Renal cortex interstitium (tissue), 11 donors: ENCODE measurements at regions not wholly inside any gene's neighbourhood (a gene's known extent, or its start where the extent isn't known, plus 50 kb on each side); places are given as distances from the start of the nearest gene placed in this dataset.

Source experiments
- DNase-seq, 11 donors: peaks; one replicate each; pipeline ENCODE4 v3.0.0-alpha.2; 2013; ENCODE audit warnings: low read depth in 9 of 11, low spot score in 4 of 11; ENCODE audit errors: extremely low read depth in 1 of 11

GRCh38 chr7:25970911-25971310, 181.1 kb upstream of the NFE2L3 start:
- DNase-seq, result no peak

DNA sequence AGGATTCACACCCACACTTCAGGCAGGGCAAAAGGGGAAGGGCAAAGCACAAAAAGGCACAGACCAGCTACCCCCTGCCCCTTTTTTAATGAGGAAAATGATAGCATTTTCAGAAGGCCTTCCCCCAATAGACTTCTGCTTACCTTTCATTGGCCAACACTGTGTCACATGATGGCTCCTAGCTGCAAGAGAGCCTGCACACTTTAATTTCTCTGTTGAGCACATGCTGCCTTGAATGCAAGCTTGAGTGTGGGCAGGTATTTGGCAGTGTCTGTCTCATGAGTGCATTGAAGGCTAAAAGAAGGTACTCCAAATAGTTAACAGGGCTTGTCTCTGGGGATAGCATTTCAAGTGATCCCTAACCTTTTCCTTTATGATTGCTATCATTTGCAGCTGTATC, 175.4 kb upstream of the NFE2L3 start:
- no peak for DNase-seq

GRCh38 chr7:25978466-25978865, 173.5 kb upstream of the NFE2L3 start:
- no peak for DNase-seq

DNA sequence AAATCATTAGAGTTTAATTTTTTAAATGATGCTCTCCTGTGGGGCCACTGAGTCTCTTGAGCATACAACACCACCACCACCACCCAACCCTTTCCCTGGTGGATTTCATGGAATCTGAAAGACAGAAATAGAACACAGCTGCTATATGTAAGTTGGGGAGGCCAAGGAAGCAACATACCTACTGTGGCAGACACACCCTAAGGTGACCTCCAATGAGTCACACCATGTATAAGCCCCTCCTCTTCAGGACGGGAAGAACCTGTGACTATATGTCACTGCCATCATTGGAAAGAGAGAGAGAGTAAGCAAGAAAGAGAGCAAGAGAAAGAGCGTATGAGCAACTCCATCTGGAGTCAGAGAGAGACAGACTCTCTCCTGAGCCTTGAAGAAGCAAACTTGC, 172.4 kb upstream of the NFE2L3 start:
- DNase-seq, result no peak

- no peak for DNase-seq
These were observed 169.3 kb upstream of the NFE2L3 start for GRCh38 chr7:25982684-25983083.

GRCh38 chr7:25985196-25985595, 166.8 kb upstream of the NFE2L3 start:
- DNase-seq, result no peak

DNA sequence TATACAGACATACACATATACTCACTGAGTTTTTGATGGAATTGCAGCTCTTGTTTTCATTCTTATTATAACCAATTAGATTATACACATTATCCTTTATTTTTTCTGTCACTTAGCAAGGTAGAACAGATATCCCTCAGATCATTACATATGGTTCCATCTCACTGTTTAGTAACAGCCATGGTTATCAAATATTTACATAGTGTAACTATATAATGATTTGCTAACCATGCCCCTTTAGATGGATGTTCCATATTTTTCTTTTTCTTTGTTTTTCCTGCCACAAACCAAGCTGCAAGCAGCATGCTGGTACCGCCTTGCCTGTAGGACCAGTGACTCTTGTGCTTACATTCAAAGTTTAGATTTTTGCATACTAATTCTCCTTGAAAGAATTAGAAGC, 163.4 kb upstream of the NFE2L3 start:
- no peak for DNase-seq

DNA sequence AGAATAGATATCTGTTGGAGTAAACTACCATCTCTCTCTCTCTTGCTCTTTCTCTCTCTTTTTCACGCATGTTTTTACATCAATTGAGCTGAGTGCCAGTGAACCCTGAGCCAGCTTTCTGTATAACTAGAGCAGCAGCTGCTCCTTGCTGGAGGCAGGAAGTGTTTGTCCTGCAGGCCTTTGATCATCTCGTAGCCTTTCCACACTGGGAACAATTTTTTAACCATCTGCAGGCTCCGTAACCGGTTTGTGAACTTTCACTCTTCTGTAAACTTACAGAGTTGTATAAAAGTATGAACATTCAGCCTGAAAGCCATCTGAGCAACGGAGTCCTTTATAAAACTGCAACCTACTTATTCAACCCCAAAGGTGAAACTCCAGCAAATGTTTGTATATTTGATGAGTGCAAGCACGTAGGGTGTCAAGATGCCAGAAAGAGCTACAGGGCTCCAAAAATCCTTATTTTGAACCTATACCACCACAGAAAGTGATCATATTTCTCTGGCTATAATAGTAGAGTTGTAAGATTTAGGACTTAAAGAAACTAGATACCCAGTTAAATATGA, 162.8 kb upstream of the NFE2L3 start:
- DNase-seq, result peak in 5 of 11 donors; percentile 2 to 28 (median 22)

DNA sequence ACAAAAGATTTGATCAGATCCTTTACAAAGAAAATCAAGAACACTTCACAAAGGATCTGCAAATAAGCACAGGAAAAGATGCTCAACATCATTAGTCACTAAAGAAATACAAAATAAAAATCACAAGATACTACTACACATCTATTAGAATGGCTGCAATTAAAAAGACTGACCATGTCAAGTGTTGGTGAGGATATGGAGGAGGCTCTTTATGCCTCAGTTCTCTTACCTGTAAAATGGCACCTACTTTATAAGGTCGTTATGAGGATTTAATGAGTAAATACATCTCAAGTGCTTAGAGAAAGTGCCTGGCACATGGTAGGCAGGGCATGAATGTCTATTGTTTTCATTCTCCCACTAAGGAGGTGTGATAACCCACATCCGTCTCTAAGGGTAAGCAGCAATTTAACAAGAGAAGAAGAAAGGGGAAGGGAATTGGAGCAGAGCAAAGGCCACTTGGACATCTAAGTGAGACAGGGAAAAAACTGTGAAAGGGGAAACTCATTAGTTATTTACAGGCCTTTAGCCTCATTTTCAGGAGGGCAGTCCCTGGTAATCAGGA, 157.5 kb upstream of the NFE2L3 start:
- DNase-seq, result no peak

DNA sequence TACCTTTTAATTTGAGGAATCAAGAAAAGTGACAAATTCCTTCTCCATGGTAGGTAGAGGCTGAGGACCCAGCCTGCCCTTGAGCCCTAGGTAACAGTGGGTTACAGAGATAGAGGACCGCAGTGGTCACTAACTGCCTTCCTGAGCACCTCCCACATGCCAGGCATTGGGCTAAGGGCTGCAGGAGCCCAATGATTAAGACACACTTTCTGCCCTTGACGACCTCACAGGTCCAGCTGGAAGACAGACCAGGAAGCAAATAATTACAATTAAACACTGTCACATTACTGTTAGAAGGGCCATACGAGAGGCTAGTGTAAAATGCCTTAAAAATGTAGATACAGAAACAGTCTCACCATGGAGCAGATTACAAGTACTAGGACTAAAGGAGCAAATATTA, 156.8 kb upstream of the NFE2L3 start:
- no peak for DNase-seq

DNA sequence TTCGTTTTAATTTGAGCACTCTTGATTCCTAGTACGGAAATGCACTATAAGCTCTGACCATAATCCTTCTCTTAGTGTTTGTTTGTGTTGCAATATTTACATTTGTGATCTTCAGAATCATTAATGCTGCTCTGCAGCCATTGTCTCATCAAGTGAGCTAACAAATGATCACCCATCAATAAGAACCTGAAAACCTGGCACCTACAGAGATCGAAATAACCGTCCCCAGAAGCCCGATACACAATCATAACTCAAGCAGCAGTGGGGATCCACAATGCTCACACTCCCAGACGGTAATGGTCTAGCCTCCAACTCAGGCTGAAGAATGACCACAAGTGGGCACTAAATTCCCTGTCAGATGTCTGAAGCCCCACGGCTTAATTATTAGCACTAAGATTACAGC, 156.0 kb upstream of the NFE2L3 start:
- DNase-seq, result no peak

- DNase-seq, result no peak
These were observed 153.5 kb upstream of the NFE2L3 start for GRCh38 chr7:25998499-25998898.

GRCh38 chr7:26000841-26001240, 151.2 kb upstream of the NFE2L3 start:
- no peak for DNase-seq

DNA sequence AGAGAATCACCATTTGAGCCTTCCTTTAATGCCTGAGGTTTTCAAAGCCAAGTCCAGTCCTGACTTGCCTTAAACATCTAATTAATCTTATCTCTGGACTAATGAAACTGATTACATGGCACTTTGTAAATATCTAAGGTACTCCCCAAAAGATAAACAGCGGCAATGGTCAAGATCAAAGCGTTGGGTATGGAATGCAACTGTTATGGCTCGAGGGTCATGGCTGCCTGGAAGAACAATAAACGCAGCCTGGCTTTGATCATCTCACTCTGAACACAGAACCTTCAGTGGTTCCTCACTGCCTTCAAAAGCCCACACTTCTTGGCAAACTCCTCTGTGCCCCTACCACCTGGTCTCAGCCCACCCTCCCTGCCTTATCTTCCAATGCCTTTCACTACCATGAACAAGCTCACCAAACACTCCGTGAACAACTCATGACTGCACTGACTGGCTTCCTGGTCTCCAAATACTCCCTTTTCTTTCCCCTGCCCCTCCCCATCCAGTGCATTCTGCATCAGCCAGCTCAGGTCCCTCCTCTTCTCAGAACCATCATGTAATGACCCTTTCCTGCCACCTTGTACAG, 150.2 kb upstream of the NFE2L3 start:
- no peak for DNase-seq

DNA sequence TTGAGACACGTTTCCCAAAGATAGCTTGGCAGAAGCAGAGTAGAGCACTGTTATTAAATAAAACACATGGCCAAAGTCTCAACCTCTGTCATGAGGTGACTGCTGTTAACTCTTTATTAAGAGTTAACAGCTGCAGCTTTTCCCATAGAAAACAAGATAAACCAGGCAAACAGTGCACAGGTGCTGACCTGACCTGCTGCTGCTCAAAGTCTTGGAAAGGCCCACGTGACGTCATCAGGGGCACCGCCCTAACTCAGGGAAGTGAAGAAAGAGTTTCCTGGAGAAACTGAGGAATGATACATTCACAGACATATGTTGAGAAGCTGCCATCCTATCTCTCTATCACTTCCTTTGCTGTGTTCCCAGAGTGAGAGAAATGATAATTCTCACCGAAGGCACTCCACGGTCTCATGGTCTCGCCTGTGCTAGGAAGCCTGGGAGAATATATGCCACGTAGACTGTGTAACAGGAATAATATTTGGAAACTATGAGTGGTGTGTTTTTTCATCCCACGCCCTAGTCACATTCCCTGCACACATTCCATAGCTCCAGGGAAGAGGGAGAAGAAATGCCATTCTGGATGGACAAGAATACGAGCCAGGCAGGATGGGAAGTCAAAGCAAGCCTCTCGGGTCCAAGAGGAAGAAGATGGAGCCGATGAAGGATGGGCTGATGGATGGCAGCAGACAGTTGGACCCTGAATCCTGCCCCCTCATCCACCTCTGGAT, 146.2 kb upstream of the NFE2L3 start:
- no peak for DNase-seq

- DNase-seq, result no peak
These were observed 145.6 kb upstream of the NFE2L3 start for GRCh38 chr7:26006426-26006825.

DNA sequence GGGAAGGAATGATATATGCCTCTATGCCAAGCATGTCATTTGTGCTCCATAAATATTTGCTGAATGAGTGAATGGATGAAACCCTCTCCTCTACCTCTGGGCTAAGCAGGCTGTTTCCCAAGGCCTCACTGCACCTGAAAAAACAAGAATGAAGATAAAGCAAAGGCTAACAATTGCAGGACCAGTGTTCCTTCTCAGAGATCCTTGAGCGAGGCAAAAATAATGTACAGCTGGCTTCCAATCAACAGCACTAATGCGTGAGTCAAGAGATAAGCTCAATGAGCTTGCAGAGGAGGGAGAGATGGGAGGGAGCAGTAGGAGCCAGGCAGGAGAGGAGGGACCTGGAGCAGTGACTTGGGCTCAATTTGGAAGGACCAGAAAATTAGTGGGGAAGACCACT, 144.5 kb upstream of the NFE2L3 start:
- DNase-seq, result no peak

- DNase-seq, result no peak
These were observed 143.6 kb upstream of the NFE2L3 start for GRCh38 chr7:26008428-26008827.

GRCh38 chr7:26011039-26011696, 140.8 kb upstream of the NFE2L3 start:
- DNase-seq, result no peak

GRCh38 chr7:26013551-26014083, 138.4 kb upstream of the NFE2L3 start:
- no peak for DNase-seq
